HK-2 (cell line): ENCODE measurements at regions not wholly inside any gene's neighbourhood (a gene's known extent, or its start where the extent isn't known, plus 50 kb on each side); places are given as distances from the start of the nearest gene placed in this dataset.
A peak's percentile ranks its signal among the peaks of the same experiment; 100 is the strongest.
"Not testable (repeated sequence)": the region's sequence is repeated elsewhere in the genome, so short reads cannot be mapped to it uniquely, and the experiment has no call there.

Experiments
- DNase-seq: peaks from one replicate; pipeline ENCODE4 v3.0.0-alpha.2; 2018; ENCODE audit not compliant: unreplicated experiment

DNA sequence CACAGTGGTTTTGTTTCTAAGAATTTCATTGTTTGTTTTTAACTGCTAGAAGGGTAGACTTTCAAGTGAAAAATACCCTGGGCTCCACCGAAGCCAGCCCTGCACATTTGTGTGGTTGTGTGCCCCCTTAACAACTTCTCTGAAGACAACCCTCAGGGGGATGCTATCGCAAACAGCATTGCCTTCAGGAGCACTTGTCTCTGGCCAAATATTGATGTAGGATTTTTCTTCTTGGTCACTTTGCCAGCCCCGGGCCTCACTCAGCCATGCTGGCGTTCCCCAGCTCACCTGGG is 69.2 kb upstream of the SERP2 start:
- DNase-seq: no peak

DNA sequence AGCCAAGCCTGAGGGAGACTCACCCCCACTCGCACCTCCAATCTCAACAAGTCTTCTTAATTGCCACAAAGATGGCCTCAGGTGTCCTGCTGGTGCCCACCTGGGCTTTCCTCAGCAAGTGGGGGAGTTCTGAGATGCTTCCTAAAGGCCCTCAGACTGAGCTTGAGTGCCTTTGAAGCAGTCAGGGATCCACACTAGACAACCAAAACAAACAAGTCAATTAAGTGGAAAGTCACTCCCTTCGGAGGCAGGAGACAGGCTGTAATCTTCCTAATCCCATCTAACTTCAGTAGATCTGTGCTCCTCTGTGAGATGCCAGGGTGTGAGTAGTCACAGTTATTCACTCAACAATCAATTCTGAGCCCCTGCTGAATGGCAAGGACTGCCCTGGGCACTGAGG is 68.3 kb upstream of the SERP2 start:
- no peak for DNase-seq

DNA sequence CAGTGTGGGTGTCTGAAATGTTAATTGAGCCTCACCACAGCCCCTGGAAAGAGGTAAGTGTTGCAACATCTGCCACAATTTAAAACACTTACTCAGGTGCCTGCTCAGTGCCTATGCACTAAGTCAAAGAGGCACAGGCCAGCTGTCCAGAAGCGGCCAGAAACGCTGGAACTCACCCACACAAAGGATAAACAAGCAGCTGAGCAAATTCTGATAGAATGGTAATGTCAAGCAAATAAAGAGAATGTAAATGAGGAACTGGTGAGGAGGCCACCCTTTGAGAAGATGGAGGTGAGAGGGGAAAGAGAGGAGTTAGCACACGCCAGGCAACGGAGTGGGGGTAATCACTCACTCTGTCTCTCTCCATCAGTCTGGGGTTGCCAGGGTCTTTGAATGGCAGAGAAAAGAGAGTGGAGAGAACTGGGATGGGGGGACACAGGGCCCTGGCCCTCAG is 67.7 kb upstream of the SERP2 start:
- no peak for DNase-seq

DNA sequence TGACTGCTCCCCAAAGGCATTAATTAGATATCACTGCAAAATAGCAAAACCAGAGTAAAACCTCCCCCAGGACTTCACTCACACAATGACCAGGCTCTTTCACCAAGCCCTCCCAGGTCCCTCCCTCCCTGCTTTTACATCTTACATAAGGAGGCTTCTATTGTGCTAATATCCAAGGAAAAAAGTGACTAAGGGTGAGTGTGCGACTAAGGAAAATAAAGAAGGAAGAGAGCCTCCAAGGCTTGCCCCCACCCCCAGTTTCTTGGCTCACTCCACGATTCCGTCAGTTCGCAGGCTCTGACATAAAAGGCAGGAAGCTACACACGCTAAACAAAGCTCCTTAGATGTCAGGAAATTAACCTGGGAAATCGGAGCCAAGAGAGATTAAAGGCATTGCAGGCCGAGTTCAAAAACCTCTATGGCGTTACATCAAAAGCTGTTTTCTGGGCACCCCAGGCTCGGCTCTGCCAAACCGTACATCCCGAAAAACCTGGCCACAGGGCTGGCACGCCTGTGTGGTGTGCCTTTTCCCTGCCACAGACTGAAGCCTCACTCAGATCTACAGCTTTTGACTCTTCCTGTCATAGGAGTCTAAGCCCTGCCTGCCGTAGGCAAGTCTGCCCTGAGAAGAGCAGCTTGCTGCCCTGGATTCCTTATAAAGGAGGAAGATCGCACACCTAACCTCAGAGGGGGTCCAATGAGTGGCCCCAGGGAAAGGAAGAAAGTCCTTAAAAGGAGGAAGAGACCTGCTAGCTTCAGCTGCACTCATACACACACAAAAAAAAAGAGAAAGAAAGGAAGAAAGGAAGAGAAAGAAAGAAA is 67.0 kb upstream of the SERP2 start:
- DNase-seq: peak; percentile 27

DNA sequence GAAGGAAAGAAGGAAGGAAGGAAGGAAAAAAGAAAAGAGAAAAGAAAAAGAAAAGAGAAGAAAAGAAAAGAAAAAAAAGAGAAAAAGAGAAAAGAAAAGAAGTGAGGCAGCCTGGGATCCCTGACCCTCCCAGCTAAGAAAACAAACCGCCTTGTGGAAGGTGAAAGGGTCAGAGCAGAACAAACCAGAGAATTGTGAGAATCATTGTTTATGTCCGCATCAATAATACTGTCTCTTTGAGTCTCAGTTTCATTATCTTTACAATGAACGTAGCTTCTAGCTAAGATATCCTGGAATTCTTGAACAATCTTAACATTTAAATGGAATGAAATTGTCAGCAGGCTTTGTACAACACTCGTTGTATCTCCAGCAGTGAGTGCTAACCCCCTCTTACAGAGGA is 66.4 kb upstream of the SERP2 start:
- DNase-seq: no peak

DNA sequence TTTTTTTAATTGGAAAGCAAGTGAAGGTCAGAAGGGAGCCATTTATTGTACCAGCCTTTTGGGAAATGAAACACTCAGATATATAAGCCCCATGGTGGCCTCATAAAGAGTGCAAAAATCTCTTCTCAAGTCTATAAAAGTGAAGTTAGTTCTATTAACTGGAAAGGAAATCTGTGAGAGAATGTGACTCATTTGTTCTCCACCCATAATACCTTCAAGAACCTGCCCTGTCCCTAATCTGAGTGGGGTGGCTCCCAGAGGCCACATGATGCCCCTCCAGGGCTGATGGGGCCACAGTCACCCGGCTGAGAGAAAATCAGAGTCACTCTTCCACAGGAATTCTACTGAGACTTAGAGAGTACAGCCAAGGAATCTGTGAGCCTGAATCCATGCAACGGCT is 65.8 kb upstream of the SERP2 start:
- DNase-seq: no peak

DNA sequence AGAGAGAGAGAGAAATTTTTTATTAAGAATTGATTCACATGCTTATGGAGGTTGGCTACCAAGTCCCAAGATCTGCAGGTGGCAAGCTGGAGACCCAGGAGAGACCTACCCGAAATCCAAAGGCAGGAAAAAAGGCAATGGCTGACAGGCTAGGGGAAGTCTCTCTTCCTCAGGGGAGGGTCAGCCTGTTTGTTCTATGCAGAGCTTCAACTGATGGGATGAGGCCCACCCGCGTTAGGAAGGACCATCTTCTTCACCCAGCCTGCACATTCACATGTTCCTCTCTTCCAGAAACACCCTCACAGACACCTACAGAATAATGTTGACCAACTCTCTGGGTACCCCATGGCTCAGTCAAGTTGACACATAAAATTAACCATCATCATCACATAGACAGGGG is 65.3 kb upstream of the SERP2 start:
- DNase-seq: no peak

DNA sequence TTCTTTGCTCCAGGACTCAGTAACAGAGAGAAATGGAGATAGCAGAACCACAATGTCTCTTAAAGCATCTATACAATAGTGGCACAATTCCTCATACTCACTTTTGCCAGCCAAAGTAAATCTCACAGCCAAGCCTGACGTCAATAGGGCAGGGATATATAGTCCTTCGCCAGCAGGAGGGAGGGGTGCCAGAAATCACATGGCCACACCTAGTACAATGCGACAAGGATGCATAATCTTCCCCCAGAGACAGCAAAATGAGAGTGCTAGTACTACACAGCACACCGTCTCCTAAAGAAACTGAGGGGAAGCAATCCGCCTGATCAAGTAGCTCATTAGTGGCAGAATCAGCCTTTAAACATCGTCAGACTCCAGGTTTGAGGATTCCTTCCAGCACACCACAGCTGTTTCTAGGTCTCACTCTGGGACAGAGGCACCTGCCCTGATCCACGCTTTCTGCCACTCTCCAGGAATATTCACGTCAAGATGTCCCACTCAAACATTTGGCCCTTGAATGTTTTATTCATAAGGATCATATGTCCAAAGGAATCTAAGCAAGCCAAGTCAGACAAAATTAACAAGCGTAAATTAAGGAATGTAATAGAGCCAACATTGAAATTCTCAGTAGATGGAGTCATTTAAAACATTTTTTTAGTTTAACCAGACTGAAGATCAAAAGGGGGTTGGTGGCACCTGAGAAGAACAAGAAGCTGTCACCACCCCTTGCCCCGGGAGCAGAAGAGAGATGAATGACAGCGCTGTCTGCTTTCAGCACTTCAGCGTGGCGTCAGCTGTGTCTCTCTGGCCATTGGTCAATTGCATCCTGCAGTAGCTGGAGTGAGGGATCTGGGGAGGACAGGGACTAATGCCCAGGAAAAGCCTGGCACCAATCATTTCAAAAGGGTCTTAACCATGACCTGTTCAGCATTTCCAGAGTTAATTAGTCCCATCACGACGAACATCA is 63.5 kb upstream of the SERP2 start:
- DNase-seq: no peak

DNA sequence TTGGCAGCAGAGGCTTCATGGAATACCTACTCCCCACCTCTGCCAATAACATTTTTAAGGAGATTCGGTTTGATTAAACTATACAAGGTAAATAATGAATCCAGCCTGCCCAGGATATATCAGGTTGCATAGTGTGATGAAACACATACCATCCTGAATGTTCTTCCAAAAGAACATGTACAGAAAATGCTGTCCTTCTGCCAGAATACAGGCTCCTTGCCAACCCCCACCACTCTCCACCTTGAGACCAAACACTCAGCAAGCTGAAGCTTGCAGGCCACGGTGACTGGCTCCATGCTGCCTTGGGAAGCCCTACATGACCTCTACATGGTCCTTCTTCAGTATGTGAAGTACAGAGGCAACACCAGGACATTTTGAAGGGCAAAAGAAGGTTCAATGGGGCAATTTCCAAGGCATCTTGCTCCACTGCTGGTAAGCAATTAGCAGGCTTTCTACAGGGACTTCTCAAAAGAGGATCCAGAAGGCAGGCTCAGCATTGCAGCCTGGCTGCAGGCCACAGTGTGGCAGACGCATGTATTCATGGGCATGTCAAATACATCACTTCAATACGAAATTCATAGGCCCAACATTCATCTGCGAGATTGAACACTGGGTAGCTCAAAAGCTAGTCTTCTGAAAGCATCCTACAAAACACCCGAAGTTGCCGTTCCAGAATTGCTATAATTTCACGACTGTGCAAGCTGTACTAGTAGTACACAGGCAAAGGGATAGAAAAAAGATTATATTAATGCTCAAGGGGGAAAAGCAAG is 62.4 kb upstream of the SERP2 start:
- DNase-seq: no peak

DNA sequence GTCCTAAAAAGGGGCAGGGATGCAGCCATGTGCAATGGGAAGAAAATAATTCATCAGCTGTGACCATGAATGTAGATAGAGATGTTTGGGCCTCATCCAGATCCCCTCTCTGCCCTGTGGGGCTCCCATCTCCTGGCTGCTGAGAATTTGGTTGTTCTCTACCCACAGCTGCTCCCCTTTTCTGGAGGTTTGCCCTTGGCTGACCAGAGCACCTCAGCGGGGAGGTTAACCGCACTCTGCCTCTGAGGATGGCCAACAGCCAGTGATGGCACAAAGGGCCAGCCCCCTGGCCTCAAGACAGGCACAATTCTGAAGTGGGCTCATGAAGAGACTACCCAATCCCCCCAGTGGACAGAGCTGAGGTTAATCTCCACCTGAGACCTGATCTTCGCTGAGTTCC is 61.5 kb upstream of the SERP2 start:
- DNase-seq: no peak

DNA sequence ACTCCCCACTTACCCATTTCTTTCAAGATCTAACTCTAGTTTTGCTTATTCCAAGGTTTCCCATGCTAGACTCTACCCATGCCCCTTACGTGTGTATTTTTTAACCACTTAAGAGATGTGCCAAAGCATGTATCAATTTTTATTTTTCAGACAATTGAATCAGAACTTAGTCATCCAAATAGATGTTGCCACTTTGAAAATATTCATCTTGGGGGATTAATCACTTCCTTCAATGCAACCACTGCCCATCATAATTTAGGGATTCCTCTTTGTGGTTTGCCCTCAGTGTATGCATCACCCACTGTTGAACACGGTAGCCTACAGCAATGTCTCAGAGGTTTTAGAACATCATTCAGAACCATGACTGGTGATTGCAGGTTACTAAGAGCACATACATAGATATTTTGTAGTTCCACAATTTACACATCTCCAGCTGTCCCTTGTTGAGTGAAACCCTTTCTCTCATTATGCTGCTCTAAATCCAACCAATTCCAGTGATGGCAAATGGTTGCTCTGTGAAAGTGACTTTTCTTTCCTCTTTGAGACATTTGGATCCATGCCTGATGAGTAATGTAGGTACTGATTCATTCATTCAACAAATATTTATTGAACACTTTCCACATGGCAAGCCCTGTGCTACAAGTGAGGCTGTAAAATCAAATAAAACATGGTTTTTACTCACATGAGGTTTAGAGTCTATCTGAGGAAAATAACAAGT is 60.6 kb upstream of the SERP2 start:
- no peak for DNase-seq

DNA sequence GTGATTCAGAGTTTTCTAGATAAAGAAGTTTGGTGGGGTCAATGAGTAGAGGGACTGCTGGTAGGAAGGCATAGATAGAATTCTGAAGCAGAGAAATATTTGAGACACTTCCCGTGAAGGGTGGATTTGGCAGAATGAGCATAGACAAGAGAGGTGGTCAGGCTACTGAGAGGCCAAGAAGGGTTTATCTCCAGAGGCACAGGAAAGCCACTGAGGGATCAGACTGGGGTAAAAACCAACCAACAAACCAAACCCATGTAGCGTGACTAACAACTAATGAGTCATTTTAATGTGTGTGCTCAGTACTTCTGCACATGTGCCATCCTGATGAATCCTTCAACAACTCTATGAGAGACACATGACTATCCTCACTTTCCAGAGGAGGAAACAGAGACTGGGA is 60.0 kb upstream of the SERP2 start:
- peak; percentile 17 for DNase-seq

DNA sequence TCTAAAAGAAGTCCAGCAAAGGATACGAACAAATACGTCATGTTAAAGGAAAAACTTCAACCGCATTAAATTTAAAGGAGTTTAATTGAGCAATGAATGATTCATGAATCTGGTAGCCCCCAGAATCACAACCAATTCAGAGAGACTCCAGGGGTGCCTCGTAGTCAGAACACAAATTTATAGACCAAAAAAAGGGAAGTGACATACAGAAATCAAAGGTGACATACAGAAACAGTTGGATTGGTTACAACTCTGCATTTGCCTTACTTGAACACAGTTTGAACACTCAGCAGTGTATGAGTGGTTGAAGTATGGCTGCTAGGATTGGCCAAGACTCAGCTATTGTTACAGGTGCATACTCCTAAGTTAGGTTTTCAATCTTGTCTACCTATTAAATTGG is 59.5 kb upstream of the SERP2 start:
- DNase-seq: not testable (repeated sequence)

DNA sequence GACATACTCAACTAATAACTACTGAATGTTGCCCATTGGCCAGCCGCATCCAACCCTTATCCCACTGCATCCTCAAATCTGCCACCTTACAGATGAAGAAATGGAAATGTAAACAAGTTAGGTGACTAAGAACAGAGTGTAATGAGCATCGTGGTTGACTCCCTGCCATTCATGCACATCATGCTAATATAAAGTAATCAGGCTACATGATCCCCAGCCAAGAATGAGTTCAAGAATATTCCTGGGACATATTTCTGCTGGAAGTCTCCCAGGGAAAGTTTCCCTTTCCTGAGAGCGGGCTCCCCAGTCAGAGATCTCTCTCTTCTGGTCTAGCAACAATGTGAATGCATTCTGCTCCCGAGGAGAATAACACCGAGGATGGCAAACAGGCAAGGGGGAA is 55.9 kb upstream of the SERP2 start:
- no peak for DNase-seq

DNA sequence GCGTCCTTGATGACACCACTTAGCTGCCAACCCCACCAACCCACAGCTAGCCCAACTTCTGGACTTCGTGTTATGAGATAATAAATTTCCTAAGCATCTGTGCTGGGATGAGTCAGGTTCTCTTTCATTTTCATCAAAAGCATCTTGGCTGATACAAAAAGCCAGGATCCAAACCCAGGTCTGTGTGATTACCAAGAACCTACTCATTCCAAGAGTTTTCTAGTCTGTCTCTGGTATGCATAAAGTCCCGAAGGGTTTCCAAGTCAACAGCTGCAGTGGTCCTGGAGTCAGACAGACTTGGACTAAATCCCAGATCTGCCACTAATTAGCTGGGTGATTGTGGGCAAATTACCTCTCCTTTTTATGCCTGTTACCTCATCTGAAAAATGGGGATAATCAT is 55.5 kb upstream of the SERP2 start:
- DNase-seq: no peak

DNA sequence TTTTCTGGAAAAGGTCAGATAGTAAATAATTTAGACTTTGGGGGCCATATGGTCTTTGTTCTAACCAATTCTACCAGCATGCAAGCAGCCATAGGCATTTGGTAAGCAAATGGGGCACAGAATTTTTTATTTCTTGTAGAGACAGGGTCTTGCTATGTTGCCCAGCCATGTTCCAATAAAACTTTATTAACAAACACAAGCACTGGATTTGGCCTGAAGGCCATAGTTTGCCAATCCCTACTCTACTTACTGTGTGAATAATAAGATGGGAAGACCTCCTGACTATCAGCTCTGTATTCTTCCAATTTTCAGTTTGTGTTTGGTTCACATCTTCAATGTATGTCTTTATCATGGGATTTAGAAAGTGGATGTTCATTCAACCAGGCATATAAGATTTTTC is 53.0 kb upstream of the SERP2 start:
- DNase-seq: no peak

DNA sequence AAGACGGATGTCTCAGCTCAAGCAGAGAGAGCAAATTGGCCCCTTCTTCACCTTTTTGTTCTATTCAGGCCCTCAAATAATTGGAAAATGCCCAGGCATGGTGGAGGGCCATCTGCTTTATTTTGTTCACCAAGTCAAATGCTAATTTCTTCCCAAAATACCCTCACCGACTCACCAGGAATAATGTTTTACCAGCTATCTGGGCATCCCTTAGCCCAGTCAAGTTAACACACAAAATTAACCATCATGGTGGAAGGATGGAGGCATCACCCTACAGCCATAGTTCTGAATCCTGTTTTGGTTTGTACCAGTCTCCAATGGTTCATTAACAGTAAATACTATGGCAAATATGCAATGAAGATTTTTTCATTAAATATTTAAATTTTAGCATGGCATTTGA is 51.7 kb upstream of the SERP2 start:
- no peak for DNase-seq

DNA sequence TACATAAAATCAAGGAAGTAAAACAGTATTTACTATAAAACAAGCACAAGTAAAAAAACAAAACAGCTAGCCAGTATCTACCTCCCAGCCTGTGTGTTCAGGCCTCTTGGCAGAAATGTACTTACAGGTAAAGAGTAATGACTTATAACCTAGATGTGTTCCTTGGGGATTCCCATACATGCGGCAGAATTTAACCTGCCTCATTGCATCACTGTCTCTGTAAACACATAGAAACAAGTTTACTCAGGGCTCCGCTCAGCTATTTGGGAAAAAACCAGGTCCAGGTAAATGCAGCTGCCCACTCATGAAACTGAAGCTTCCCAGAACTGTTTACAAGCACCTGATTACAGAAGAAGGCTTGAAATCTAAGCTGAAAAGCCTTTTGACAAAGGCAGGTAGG is 50.7 kb upstream of the SERP2 start:
- no peak for DNase-seq

DNA sequence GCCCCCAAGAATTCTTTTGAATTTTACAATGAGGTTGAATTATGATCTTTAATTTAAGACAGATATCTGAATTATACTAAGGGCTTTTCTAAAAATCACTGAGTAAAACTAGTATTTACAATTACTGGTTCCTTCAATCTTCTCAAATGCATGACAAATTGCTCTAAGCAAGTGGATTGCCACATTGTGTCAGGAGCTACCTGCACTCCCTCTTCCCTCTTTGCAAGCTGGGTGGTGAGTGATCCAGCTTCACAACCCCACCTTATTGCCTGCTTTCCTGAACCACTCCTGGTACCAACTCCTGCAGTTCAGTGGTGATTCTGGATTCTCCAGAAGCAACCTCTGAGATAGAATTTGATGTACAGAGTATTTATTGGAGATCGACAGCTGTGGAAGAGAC is 49.9 kb upstream of the SERP2 start:
- DNase-seq: no peak
